Esophagus mucosa (tissue), 1 donor: ENCODE measurements at regions not wholly inside any gene's neighbourhood (a gene's known extent, or its start where the extent isn't known, plus 50 kb on each side); places are given as distances from the start of the nearest gene placed in this dataset.
"Not testable (repeated sequence)": the region's sequence is repeated elsewhere in the genome, so short reads cannot be mapped to it uniquely, and the experiment has no call there.

ENCODE experiments used
- ATAC-seq: fragments of 200-7000 bp; cut with Tn5 transposase; one replicate; pipeline ENCODE4 v1.9.1; 2020
- donor health status: DM: yes; HTN: yes; CAD: no.

- no peak for ATAC-seq
Measured at GRCh38 chr2:3899536-3900155, 196.3 kb downstream of the DCDC2C start.

DNA sequence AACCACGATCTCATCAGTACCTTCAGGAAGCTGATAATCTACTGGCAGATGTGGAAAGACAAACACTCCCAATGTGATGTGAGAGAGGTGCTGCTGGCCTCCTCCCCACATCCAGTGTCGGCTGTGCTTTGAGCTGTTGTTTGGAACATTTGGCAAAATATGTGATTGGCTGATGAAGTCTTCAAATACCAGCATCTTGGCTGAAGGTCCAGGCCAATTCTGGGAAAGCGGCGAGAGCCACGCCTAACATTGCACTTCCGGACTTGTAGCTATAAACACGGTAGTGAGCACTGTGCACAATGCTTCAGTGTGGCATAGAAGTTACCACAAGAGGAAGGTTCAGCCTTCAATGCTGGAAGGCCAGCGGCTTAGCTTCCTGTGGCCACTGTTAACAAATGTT, 198.8 kb downstream of the DCDC2C start:
- no peak for ATAC-seq

- no peak for ATAC-seq
Measured at GRCh38 chr2:3904061-3904460, 200.7 kb downstream of the DCDC2C start.

GRCh38 chr2:3908498-3908897, 205.1 kb downstream of the DCDC2C start:
- ATAC-seq: not testable (repeated sequence)

DNA sequence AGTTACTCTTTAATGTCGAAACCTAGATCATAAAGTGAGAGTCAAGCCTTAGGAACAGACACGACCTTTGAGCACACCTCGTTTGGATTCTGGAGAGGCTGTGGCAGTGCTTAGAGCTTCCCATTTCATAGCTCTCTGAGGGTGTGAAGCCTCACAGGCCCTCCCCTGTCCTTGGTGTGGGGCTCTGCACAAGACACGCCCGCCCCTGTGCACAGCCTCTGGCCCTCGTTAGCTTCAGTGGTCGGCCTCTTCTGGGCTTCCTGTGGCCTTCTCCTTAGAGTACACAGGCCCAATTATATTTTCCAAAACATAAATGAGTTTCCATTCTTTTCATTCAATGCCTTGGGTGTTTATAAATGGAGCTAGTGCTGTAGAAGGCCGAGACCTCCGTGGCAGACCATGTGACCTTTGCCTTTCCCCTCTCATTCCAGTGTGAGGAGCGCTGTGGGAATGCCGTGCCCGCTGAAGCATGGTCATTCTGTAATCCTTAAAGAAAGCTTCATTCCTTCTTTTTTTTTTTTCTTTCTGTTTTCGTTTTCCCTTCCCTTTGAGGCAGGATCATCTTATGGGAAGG, 208.6 kb downstream of the DCDC2C start:
- ATAC-seq: no peak

GRCh38 chr2:3913166-3913565, 209.8 kb downstream of the DCDC2C start:
- ATAC-seq: no peak

DNA sequence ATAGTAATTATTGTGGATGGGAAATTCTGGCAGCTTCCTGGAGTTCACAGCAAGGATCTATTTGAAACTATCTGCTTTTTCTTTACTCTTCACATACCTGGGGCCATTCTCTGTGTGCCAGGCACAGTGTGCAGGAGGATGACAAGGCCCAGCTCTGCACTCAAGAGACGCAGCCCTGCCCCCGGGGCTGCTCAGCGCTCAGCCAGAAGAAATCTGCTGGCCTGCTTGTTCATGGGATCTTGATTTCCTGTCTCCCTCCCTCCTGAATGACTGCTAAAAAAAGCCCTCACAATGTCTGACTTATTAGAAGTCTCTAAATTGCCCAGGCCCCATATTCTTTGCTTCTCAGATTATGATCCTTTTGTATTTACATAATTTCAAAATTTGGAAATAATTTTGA, 210.9 kb downstream of the DCDC2C start:
- no peak for ATAC-seq

GRCh38 chr2:3927031-3927430, 223.7 kb downstream of the DCDC2C start:
- no peak for ATAC-seq

GRCh38 chr2:3929374-3929773, 226.0 kb downstream of the DCDC2C start:
- ATAC-seq: no peak

DNA sequence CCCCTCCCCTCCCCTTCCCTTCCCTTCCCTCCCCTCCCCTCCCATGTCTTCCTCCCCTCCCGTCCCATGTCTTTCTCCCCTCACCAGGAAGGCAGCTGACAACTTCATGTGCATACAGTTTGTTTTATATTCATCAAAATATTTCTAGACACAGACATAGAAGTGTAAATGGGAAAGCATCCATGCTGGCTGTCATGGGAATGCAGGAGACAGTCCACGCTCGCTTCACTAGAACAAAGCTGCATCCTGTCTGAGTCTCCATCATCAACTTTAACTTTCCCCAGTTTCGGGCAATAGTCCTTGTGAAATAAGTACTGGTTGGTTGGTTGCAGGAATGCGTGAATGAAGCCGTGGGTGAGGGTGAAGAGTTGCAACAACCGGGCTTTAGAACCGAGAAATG, 226.9 kb downstream of the DCDC2C start:
- no peak for ATAC-seq

DNA sequence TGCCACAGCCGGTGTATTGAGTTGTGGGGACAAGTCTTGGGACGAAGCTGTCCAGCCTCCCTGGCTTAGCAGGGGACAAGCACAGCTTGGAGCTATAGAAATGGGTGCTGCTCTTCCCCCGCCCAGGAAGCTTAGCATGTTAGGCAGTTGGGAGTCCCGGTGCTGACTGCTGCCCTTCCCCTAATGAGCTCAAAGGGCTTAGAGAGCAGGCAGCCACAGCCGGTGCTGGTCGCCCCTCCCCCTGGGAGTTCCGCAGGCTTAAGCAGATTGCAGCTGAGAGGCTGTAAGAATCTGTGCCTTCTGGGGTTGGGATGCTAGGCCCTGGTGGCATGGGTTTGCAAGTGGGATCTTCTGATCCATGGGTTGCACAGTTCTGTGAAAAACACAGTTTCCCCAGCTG, 237.3 kb downstream of the DCDC2C start:
- ATAC-seq: no peak

GRCh38 chr2:3942841-3943240, 239.5 kb downstream of the DCDC2C start:
- ATAC-seq: no peak

- no peak for ATAC-seq
Measured at GRCh38 chr2:3944071-3944470, 240.7 kb downstream of the DCDC2C start.

DNA sequence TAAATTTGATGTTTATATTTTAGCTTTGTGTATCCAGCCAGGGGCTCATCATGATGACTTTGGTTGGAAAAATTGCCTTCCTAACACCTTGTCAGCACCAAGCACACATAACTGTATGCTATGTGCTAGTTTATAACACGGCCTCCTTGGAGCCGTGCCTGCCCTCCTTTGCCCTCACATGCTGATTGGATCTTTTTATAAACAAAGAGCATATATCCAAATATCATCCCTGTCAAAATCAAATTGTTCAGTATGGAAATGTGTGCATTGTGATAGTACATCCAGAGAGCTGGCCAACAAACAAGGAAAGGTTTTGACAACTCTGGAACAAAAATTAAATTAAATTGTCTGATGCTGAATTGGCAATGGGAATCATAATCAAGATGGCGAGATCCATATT, 241.5 kb downstream of the DCDC2C start:
- no peak for ATAC-seq

- no peak for ATAC-seq
Measured at GRCh38 chr2:3948191-3948590, 244.8 kb downstream of the DCDC2C start.

GRCh38 chr2:3951131-3951954, 248.0 kb downstream of the DCDC2C start:
- ATAC-seq: peak; percentile 28

DNA sequence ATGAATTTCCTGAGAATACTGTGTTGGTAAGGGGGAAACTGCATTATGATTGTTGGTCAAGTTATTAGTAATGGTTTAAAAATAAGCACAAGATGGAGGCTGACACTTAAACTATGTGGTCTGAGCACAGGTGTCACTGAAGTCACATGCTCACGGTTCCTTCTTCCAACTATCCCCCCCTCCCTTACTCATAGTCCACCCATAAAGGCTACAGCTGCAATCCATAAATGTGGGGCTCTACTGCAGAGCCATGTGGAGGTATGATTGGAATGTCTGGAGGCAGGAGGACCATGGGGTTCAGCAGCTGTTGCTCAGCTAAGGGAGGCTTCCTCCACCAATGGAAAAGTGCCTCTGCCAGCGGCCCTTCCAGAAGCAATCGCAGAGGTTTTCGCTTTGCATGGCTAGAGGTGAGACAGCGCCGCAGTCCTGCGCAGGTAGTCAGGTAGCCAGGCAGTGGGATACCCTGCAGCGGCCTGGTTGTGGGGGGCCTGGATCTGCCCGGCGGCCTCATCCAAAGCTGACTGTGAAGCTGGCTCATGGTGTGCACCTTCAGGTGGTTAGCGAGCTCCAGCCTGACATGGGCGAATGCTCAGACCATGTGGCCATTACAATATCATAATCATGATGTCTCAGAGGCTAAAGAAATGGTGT, 249.6 kb downstream of the DCDC2C start:
- no peak for ATAC-seq

DNA sequence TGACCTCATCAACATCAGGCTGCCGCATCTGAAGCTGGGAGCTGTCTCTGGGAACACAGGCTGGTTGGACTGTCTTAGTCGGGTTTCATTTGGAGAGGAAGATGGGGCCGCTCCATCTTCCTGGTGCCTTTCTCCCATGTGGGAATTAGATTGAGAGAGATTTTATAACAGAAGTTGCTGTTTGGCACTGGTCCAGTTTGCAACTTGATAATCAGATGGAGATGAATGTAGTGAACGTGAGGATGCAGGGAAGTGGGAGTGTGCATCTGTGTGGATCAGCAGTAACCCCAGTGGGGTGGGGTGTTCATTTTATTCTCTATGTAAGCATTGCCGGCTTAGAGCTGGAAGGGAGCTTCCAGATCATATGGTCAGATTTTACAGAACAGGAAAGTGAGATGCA, 250.9 kb downstream of the DCDC2C start:
- ATAC-seq: no peak

DNA sequence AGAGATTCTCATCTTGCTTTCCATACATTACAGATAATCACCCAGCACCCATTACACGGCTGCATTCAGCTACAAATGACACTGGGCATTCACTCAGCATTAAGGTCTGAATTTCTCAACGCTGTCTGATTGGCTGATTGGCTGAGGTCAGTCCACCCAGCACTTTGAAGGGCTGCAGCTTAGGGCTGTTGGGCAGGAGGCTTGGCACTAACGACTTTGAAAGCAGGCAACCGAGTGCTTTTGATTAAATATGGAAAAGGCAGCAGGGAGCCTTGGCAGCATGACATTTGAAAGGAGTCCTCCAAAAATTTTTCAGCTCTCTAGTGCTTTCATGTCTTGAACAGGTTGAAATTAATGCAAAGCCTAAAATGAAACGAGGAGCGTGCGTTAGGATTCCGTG, 253.0 kb downstream of the DCDC2C start:
- no peak for ATAC-seq

GRCh38 chr2:3956892-3957291, 253.5 kb downstream of the DCDC2C start:
- no peak for ATAC-seq

- ATAC-seq: no peak
Measured at GRCh38 chr2:3958465-3958864, 255.1 kb downstream of the DCDC2C start.

DNA sequence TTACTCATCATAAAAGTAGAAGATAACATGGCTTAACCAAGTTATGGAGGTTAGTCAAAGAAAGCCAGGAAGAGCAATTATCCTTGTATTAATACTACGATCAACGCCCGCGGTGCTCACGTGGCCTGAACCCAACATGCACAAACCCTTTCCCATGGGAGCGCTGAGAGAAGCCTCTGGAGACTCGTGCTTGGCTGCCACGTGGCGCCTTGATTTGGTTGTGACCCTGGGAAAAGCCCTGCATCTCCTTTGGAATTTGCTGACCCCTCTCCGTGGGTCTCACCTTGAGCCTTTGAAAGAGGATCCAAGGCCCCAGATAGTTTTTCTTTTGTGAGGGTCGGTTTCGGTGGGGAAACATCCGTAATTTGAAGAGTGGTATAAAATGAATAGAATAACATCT, 255.6 kb downstream of the DCDC2C start:
- no peak for ATAC-seq

- no peak for ATAC-seq
Measured at GRCh38 chr2:3959372-3959771, 256.0 kb downstream of the DCDC2C start.

DNA sequence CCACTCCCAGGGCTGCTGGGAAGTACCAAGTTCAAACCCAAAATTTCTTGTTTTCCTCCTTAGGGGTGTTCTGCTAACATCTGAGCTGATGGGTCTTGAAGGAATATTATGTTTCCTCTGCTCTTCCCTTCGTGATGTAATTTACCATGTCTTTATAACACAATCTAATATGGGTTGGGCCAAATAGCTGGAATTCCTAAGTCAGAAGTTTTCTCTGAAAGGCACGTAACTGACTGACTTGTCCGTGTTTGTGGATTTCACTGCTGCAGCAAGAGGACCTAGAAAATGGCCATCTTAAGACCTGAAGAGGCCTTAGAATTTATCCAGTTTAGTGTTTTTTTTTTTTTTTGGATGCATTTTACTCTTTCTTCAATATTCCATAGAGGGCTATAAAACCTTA, 256.7 kb downstream of the DCDC2C start:
- no peak for ATAC-seq
